ENCODE measurements at regions not wholly inside any gene's neighbourhood (a gene's known extent, or its start where the extent isn't known, plus 50 kb on each side); places are given as distances from the start of the nearest gene placed in this dataset.
"Not testable (repeated sequence)": the region's sequence is repeated elsewhere in the genome, so short reads cannot be mapped to it uniquely, and the experiment has no call there.

DNA sequence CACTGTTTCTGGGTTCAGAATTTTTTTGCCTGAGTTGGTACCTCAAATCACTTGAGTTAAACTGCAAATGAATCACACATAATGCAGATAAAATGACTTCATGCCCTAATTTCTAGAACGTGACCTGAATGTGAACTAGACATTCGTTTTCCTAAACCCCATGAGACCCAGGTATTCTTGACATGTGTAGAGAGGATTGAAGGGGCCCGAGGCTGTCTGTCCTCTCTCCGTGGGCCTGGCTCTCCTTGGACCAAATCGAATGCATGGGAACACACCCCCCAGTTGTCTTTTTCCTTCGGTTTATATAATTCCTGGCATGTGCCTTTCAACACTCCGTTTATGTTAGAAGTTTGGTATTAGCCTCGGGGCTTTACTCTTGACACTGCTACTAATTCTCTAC lies 262.4 kb upstream of the PLGLB2 start:
- FAIRE-seq; BruUV-seq (replicated peaks); H3K9ac ChIP-seq (replicated peaks; ENCODE audit: extremely low read depth, insufficient read depth, low read length); H3K9me3 ChIP-seq (replicated peaks; ENCODE audit: control insufficient read depth, insufficient read depth, low read length); intact Hi-C loops (cut with micrococcal nuclease); H3K4me1 ChIP-seq (ENCODE audit: control insufficient read depth, extremely low read depth, insufficient read depth, low read length); dilution Hi-C loops (cut with MboI; ENCODE audit: extremely low pct_ligation_motif_present, low sequenced_read_pairs); H3K36me3 ChIP-seq (ENCODE audit: control insufficient read depth in 2 of 2, extremely low read depth in 1 of 2, insufficient read depth in 2 of 2, low read length in 2 of 2); CTCF ChIA-PET; POLR2A ChIA-PET; H3K27me3 ChIP-seq (ENCODE audit: control insufficient read depth in 2 of 2, insufficient read depth in 2 of 2, low read length in 2 of 2); H2AFZ ChIP-seq (ENCODE audit: low read depth, low read length); H3K27ac ChIP-seq (ENCODE audit: insufficient read depth, low read depth, low read length); H4K20me1 ChIP-seq (replicated peaks; ENCODE audit: control insufficient read depth, extremely low read depth, insufficient read depth, low read length); DNase-seq (ENCODE audit: low read depth, low spot score); H3K9me1 ChIP-seq (replicated peaks; ENCODE audit: control insufficient read depth, extremely low read depth, insufficient read depth, low read length); H3K4me3 ChIP-seq (replicated peaks in 1 of 3; ENCODE audit: insufficient read depth in 1 of 3, low read depth in 1 of 3, low read length in 3 of 3); H3K4me2 ChIP-seq (ENCODE audit: insufficient read depth, low read length): not testable (repeated sequence)
- peaks cover 66% of the 10 kb centered on the region for H3K79me2 ChIP-seq (ENCODE audit: control insufficient read depth, insufficient read depth, low read length)

DNA sequence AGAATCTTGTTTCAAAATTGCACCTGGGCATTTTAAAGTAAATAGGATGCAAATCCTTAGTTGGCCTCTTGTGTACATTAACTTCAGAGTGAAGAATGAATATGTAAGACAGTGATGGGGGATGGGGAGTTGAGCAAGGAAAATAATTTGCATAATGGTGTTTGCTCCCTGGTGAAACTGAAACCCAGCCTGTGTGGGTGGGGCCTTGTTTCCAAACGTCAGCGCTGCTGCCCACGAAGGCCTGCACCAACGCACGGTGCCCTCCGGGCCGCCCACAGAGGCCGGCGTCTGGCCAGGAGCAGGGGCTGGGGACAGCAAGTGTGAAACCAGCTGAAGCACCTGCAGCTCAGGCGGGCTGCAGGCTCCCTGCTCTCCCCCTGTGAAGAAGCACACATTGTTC lies 262.0 kb upstream of the PLGLB2 start:
- H3K27me3 ChIP-seq (ENCODE audit: control insufficient read depth in 2 of 2, insufficient read depth in 2 of 2, low read length in 2 of 2); H3K36me3 ChIP-seq (ENCODE audit: control insufficient read depth in 2 of 2, extremely low read depth in 1 of 2, insufficient read depth in 2 of 2, low read length in 2 of 2); DNase-seq (ENCODE audit: low read depth, low spot score); H3K4me2 ChIP-seq (ENCODE audit: insufficient read depth, low read length); H3K27ac ChIP-seq (ENCODE audit: insufficient read depth, low read depth, low read length); H4K20me1 ChIP-seq (replicated peaks; ENCODE audit: control insufficient read depth, extremely low read depth, insufficient read depth, low read length); H3K4me3 ChIP-seq (replicated peaks in 1 of 3; ENCODE audit: insufficient read depth in 1 of 3, low read depth in 1 of 3, low read length in 3 of 3); POLR2A ChIA-PET; BruUV-seq (replicated peaks); H2AFZ ChIP-seq (ENCODE audit: low read depth, low read length); H3K4me1 ChIP-seq (ENCODE audit: control insufficient read depth, extremely low read depth, insufficient read depth, low read length); intact Hi-C loops (cut with micrococcal nuclease); H3K9me3 ChIP-seq (replicated peaks; ENCODE audit: control insufficient read depth, insufficient read depth, low read length); dilution Hi-C loops (cut with MboI; ENCODE audit: extremely low pct_ligation_motif_present, low sequenced_read_pairs); H3K9ac ChIP-seq (replicated peaks; ENCODE audit: extremely low read depth, insufficient read depth, low read length); CTCF ChIA-PET; H3K9me1 ChIP-seq (replicated peaks; ENCODE audit: control insufficient read depth, extremely low read depth, insufficient read depth, low read length): not testable (repeated sequence)
- peak; percentile 81 for FAIRE-seq
- H3K79me2 ChIP-seq (ENCODE audit: control insufficient read depth, insufficient read depth, low read length) = peaks cover 64% of the 10 kb centered on the region

DNA sequence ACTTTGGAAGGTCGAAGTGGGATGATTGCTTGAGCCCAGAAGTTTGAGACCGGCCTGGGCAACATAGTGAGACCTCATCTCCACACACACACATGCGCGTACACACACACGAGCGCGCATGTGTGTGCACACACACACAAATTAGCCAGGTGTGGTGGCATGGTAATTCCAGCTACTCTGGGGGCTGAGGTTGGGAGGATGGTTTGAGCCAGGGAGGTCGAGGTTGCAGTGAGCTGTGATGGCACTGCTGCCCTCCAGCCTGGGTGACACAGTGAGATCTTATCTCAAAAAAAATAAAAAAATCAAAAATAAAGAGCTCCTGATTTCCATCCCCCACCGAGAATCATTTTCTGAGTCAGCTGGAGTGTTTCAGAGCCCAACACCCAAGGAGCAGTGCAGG lies 261.5 kb upstream of the PLGLB2 start:
- H3K4me3 ChIP-seq (replicated peaks in 1 of 3; ENCODE audit: insufficient read depth in 1 of 3, low read depth in 1 of 3, low read length in 3 of 3); H3K9me1 ChIP-seq (replicated peaks; ENCODE audit: control insufficient read depth, extremely low read depth, insufficient read depth, low read length); DNase-seq (ENCODE audit: low read depth, low spot score); CTCF ChIA-PET; FAIRE-seq; H3K27ac ChIP-seq (ENCODE audit: insufficient read depth, low read depth, low read length); H3K4me2 ChIP-seq (ENCODE audit: insufficient read depth, low read length); dilution Hi-C loops (cut with MboI; ENCODE audit: extremely low pct_ligation_motif_present, low sequenced_read_pairs); H3K36me3 ChIP-seq (ENCODE audit: control insufficient read depth in 2 of 2, extremely low read depth in 1 of 2, insufficient read depth in 2 of 2, low read length in 2 of 2); H3K4me1 ChIP-seq (ENCODE audit: control insufficient read depth, extremely low read depth, insufficient read depth, low read length); H3K27me3 ChIP-seq (ENCODE audit: control insufficient read depth in 2 of 2, insufficient read depth in 2 of 2, low read length in 2 of 2); H2AFZ ChIP-seq (ENCODE audit: low read depth, low read length); BruUV-seq (replicated peaks); H3K9ac ChIP-seq (replicated peaks; ENCODE audit: extremely low read depth, insufficient read depth, low read length); intact Hi-C loops (cut with micrococcal nuclease); H4K20me1 ChIP-seq (replicated peaks; ENCODE audit: control insufficient read depth, extremely low read depth, insufficient read depth, low read length); POLR2A ChIA-PET; H3K9me3 ChIP-seq (replicated peaks; ENCODE audit: control insufficient read depth, insufficient read depth, low read length): not testable (repeated sequence)
- peaks cover 63% of the 10 kb centered on the region for H3K79me2 ChIP-seq (ENCODE audit: control insufficient read depth, insufficient read depth, low read length)

DNA sequence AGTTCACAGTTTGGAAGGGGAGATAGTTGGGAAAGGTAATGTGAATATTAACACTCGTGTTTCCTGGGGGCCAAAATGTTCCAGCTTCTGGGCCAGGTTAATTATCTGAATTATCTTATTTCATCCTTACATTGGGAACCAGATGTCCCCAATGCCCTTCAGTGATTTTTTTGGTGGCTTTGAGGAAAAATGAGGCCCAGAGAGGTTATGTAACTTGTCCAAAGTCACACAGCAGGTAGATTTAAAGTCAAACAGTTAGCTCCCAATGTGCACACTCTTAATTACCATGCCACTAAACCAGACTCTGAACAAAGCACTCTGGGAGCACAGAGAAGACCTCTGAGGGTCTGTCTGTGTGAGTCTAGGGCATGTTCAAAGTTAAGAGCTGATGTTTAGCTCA lies 259.9 kb upstream of the PLGLB2 start:
- CTCF ChIA-PET; dilution Hi-C loops (cut with MboI; ENCODE audit: extremely low pct_ligation_motif_present, low sequenced_read_pairs); H3K27ac ChIP-seq (ENCODE audit: insufficient read depth, low read depth, low read length); H3K4me2 ChIP-seq (ENCODE audit: insufficient read depth, low read length); H2AFZ ChIP-seq (ENCODE audit: low read depth, low read length); H3K4me1 ChIP-seq (ENCODE audit: control insufficient read depth, extremely low read depth, insufficient read depth, low read length); FAIRE-seq; H3K9me3 ChIP-seq (replicated peaks; ENCODE audit: control insufficient read depth, insufficient read depth, low read length); BruUV-seq (replicated peaks); H3K9me1 ChIP-seq (replicated peaks; ENCODE audit: control insufficient read depth, extremely low read depth, insufficient read depth, low read length); DNase-seq (ENCODE audit: low read depth, low spot score); H3K4me3 ChIP-seq (replicated peaks in 1 of 3; ENCODE audit: insufficient read depth in 1 of 3, low read depth in 1 of 3, low read length in 3 of 3); H3K9ac ChIP-seq (replicated peaks; ENCODE audit: extremely low read depth, insufficient read depth, low read length); H4K20me1 ChIP-seq (replicated peaks; ENCODE audit: control insufficient read depth, extremely low read depth, insufficient read depth, low read length); intact Hi-C loops (cut with micrococcal nuclease); H3K36me3 ChIP-seq (ENCODE audit: control insufficient read depth in 2 of 2, extremely low read depth in 1 of 2, insufficient read depth in 2 of 2, low read length in 2 of 2); H3K27me3 ChIP-seq (ENCODE audit: control insufficient read depth in 2 of 2, insufficient read depth in 2 of 2, low read length in 2 of 2); POLR2A ChIA-PET: not testable (repeated sequence)
- H3K79me2 ChIP-seq (ENCODE audit: control insufficient read depth, insufficient read depth, low read length) = peaks cover 63% of the 10 kb centered on the region
